ENCODE measurements at regions not wholly inside any gene's neighbourhood (a gene's known extent, or its start where the extent isn't known, plus 50 kb on each side); places are given as distances from the start of the nearest gene placed in this dataset.
"Not testable (repeated sequence)": the region's sequence is repeated elsewhere in the genome, so short reads cannot be mapped to it uniquely, and the experiment has no call there.

DNA sequence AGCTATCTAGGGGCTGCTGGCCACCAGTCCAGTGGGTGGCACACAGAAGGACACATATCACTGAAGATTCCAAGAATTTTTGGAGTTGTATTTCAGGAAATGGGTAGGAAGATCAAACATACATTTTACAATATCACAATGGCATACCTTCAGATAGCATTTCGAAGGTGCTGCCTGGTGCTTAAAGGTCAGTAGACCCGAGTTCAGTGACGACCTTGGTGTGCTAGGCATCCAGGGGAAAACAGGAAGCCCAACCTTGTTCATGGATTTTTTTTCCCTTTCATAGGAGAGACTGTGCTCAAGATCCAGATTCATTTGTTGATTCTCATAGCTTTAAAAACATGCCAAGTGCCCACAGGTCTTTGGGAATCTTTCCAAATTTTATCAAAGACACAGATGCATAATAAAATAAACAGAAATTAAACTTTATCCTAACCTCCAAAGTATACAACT, 51.0 kb upstream of the RCBTB2 start:
- no peak for DNase-seq (ENCODE audit: low read depth in 3 of 3)

DNA sequence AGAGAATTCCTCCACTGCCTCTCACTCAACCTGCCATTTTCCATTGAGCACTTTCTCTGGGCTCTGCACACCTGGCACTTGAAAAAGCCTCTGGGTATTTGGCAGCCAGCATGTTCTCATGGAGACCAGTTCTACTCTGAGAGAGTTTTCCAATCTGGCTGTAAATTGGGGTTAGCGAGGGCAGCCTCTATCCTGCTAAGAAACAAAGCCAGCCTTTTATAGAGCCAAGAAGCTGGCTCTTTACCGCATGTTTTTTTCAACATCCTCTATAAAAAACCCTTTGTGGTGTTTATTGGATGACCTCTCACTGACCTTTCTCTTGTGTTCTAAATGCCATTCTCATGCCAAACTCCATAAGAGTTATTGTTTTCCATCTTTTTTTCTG, 52.6 kb upstream of the RCBTB2 start:
- DNase-seq (ENCODE audit: low read depth in 3 of 3), result no peak

DNA sequence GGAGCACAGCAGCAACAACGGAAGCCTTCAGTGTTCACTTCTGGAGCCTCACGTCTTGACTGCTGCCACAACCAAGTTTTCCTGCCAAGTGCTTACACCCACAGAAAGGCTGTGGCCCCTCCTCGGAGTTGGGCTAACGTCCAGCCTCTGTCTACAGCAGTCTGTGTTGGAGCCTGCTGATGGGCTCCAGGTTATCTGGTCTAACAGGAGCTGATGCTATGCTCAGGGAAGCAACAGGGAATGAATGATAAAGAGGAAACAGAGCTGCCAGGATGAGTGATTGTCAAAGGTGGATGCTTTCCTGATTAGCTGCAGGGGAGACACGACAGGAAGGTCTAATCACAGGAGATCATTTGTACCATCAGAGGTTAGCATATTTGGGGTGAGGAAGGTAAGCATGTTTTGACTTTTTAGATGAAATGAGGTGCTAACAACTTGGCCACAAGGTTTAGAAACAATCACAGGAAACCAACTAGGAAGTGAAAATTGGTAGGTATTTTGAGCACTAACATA, 53.8 kb upstream of the RCBTB2 start:
- no peak for DNase-seq (ENCODE audit: low read depth in 3 of 3)

DNA sequence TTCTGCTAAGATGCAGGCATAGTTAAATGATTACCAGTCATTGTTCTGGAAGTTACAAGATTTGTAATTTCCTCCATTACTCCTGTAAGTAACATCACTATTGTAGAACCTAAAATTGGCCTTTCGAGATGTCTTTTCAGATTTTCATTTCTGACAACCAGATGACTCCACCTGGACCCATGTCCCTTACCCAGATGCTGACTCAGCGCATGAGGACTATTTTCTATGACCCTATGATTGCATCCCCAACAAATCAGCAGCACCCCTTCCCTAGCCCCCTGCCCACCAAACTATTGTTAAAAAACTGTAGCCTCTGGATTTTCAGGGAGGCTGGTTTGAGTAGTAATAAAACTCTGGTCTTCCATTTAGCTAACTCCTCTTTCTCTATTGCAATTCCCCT, 55.2 kb upstream of the RCBTB2 start:
- DNase-seq (ENCODE audit: low read depth in 3 of 3), result no peak

DNA sequence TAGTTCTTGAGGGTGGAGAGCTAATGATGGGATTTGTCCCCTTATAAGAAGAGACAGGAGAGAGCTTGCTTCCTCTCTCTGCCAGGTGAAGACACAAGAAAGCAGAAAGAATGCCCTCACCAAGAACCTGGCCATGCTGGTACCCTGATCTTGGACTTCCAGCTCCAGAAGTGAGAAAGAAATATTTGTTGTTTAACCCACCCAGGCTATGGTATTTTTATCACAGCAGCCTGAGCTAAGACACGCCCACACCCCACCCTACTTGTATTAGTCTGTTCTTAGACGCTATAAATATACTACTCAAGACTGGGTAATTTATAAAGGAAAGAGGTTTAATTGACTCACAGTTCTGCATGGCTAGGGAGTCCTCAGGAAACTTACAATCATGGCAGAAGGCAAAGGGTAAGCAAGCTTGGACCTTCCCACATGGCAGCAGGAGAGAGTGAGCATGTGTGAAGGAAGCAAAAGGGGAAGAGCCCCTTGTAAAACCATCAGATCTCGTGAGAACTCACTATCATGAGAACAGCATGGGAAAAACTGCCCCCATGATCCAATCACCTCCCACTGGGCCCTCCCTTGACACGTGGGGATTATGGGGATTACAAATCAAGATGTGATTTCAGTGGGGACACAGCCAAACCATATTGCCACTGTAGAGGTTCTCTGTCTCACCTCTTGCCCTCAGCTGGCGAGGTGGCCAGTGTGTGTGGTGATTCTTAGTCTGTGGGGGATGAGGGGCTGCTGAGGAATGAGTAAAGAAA, 57.4 kb upstream of the RCBTB2 start:
- DNase-seq (ENCODE audit: low read depth in 3 of 3), result no peak

DNA sequence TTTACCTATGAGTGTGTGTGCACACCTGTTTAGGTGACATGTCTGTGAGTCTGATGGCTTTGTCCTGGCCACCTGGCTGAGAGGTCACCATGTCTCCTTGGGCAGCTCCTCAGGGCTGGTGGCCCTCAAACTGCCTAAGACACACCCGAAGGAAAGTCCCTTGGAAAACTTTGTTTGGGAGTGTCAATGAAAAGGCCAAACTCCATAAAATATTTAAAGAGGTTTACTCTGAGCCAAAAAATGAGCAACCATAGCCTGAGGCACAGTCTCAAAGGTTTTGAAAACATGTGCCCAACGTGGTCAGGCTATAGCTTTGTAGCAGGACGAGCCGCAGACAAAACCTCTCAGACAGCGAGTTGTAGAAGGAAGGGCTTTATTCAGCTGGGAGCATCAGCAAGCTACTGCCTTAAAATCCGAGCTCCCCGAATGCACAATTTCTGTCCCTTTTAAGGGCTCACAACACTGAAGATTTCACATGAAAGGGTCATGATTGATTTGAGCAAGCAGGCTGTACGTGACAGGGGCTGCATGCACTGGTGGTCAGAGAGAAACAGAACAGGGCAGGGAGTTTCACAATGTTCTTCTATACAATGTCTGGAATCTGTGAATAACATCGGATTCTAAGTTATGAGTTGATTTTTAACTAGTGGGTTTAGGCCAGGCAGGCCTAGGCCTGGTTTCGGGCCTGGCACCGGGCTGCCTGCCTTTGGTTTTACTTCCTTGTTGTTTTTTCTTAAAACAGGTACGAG, 58.4 kb upstream of the RCBTB2 start:
- DNase-seq (ENCODE audit: low read depth in 3 of 3), result not testable (repeated sequence)

DNA sequence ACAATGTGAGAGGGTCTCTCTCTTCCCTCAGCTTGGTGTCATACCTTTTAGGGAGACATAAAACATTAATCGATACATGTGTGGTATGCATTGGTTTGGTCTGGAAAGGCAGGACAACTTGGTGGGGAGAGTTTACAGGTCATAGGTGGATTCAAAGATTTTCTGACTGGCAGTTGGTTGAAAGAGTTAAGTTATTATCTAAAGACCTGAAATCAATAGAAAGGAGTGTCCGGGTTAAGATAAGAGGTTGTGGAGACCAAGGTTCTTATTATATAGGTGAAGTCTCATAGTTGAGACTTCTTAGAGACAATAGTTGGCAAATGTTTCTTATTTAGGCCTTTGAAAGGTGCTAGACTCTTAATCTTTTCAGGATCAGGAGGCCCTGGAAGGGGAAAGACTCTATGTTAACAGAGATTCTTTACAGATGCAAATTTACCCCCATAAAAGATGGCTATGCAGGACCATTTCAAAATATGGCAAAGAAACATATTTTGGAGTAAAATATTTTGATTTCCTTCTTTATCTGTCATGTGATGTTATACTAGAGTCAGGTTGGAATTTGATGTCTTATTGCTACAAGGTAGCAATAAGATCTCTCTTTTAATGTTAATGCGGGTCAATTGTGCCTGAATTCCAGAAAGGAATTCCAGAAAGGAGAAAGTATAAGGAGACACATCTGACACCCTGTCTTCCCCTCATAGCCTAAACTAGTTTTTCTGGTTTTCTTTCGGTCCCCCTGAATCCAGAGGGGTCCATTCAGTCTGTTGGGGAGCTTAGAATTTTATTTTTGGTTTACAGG, 59.2 kb upstream of the RCBTB2 start:
- DNase-seq (ENCODE audit: low read depth in 3 of 3), result no peak

DNA sequence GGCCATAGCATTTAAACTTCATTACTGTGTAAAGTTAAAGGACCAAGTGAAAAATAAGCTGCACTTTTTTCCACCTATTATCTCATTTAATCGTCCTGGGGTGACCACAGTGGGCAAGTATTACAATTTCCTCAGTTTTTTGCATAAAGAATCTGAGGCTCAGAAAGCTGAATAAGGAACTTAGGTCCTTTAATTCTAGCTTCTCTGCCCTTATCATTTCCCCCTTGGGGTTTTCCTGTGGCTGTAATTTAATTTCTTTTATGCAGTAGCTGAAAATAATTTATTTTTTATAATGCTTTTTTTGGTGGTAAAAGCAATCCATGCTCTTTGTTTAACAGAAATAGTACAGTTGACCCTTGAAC, 59.8 kb upstream of the RCBTB2 start:
- no peak for DNase-seq (ENCODE audit: low read depth in 3 of 3)

DNA sequence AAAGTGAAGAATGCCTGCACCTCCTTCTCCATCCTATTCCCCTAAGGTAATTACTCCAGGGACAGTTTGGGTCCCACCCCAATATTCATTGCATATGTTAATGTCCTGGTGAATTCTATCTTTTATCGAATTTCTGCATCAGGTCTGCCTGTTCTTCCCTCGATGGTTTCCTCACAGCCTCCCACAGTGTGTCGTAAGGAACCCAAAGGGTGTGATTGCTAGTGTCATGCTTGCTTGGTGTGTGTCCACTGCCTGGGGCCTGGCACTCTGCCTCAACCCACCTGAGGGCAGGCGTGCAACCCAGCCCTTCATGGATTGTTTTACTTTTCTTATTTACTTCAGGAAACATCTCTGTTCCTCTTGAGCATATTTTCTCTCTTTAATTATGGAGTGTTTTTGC, 60.2 kb upstream of the CYSLTR2 start:
- no peak for DNase-seq (ENCODE audit: low read depth in 3 of 3)

DNA sequence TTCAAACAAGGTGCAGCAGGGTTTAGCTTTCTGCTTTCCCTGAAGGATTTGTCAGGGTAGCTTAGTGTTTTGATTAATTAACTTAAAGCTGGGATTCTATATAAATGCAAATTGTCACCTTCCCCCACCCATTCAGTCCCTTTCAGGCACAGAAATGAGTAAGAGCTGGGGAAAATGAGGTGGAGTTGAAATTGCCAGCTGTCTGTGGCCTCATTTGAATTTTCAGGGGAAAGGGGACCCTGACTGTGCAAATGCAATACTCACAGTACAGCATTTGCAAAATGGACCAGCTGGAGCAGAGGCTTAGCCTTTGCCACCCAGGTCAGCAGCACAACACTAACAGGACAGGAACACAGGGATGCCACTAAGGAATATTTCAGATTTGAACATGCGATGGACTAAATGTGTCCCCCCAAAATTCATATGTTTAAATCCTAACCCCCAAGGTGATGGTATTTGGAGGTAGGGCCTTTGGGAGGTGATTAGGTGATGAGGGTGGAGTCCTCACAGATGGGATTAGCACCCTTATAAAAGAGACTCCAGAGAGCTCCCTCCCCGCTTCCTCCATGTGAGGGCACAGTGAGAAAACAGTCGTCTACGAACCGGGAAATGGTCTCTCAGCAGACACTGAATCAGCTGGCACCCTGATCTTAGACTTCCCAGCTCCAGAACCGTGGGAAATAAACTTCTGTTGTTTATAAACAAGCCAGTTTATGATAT, 59.5 kb upstream of the CYSLTR2 start:
- DNase-seq (ENCODE audit: low read depth in 3 of 3), result no peak

DNA sequence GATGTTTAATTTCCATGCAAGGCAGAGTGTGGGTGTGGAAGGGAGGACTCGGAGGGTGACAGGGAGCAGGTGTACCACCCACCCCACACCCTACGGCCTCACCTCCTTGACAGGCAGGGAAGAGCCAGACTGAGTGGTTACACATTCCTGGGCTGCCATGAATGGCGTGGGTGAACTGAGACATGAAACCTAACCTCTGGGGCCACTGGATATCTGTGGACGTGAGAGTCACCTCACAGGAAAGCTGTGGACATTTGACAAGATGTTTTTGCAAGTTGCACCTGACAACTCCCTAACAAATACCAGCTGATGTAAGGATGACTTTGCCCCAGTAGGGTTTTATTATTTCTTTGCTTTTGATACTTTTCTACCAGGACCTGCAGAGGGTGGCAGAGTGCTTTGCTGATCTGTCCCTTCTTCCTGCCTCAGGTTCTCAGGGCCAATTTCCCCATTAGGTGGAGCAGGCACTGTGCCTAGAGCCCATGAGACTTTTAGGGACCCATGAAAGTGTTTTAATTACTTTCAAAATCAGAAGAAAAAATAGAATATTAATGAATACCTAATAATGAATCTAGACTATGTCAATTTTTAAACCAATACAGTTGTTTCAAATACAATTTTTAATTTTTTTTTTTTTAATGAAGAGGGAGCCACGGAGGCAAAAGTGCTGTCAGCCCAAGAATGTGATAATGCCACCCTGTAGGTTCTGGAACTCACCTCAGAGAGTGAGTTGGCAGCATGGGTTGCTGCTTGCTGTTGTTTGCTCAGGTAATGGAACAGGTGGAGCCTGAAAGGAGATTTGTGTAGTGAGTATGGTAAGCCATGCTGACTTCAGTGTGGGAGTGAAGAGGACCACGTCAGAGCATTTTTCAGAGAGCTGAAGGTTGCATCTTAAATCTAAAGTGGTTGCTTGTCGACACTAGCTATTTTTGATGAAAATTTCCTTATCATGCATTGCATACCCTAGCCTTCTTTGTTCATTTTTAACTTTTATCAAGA, 58.0 kb upstream of the CYSLTR2 start:
- DNase-seq (ENCODE audit: low read depth in 3 of 3), result peak; percentile 18 to 31 (median 23)

DNA sequence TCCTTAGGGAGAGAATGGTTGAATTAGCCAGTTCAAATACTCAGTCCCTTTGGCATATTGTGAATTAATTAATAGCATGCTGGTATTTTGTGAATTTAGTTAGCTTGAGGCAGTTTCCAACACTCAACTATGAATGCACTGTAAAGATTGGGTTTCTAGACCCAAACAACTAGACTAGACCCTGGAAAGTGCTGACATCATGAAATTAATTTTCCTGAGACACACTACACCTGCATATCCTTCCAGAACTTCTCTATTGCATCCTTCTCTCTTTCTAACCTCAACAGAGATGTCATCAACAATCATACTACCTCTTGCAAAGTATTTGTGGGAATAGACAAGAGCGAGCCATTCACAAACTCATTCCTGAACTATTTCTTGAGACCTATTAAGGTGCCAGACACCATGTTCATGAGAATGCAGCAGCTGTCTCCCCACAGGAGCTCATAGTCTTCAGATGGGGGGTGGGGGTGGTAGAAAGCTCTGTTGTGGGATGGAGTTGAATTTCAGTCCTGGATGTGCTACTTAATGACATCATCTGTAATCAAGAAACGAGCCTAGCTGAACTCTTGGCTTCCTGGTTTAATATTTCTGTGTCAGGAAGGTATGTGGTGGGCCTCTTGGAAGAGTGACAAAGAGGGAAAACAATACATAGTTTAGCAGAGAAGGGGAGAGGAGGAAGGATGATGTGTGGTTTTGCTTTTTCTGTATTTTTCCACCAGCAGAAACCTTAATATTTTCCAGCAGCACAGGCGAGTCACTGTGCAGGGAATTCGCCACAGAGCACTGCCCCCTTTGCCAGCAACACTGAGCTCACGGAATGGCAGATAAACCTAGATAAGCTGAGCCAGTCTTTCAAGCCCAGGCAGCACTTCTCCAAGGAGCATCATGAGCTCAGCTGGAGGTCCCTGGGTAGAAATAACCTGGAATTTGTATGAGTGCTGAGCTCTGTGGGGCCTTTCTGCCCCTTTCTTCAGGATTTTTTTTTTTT, 53.1 kb upstream of the CYSLTR2 start:
- no peak for DNase-seq (ENCODE audit: low read depth in 3 of 3)

DNA sequence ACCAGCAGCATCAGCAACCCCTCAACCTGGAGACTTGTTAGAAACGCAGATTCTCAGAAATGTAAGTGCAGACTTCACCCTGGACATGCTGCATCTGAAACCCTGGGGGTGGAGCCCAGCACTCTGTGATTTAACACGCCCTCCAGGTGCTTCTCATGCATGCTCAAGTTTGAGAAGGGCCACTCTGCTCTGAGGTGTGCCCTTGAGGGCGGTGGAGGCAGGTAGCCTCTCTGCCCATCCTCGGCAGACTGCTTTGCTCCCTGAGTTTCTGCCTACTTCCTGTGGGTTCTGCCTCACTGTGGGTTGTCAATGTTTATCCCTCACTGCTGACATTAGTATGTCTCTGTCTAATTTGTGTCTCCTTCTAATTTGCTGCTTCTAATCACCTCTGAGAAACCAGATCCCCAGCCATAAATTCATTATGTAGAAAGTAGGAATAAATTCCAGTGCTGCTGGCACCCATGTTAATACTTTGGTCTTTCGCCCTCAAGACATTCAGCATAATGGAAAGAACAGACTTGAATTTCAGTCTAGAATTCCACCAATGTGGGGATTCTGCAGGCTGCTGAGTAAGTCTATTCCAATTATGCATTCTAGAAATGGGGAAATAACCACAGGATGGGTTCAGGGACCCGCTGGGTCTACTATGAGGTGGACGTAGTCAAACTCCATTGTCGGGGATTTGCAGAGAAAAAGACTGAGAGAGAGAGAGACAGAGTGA, 51.3 kb upstream of the CYSLTR2 start:
- DNase-seq (ENCODE audit: low read depth in 3 of 3), result no peak

DNA sequence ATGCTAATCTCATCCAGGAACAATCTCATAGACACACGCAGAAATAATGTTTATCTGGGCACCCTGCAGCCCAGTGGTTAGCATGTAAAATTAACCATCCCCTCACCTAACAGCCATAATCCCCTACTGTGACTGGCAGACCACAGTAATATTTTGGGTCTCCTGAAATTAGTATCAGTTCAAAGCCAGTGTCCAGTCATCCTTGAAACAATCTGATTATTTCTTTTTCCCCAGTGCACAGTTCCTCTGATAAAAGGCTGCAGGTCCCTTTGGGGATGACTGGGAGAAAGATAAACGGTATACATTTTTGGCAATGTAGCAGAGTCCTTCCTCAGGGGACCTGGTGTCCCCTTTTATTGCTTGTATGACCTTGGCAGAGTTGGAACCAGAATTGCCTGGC, 50.4 kb upstream of the CYSLTR2 start:
- DNase-seq (ENCODE audit: low read depth in 3 of 3), result no peak

Measured in stimulated activated CD4-positive, alpha-beta T cell treated with anti-CD3 and anti-CD28 coated beads, TNF-alpha, amount 100 ng/mL, for 48 hours (primary cell).